Pancreas (tissue), 10 donors: ENCODE measurements at regions not wholly inside any gene's neighbourhood (a gene's known extent, or its start where the extent isn't known, plus 50 kb on each side); places are given as distances from the start of the nearest gene placed in this dataset.

Experiments used
- ATAC-seq, 4 donors: fragments of 200-7000 bp; cut with Tn5 transposase; one replicate each; pipeline versions ENCODE4 v1.8.0 to v1.9.1; 2020; ENCODE audit warnings: mild to moderate bottlenecking in 4 of 4, moderate library complexity in 4 of 4
- DNase-seq, 6 donors: peaks; one replicate each; pipeline ENCODE4 v3.0.0-alpha.2; 2020
- FAIRE-seq: peaks from 2 replicates; lab custom pipeline; 2012; peaks lifted over from hg19 to GRCh38; lab: Jason Lieb, UNC
- H3K27ac ChIP-seq, 4 donors: fragments of 200-600 bp; sonication (generic); 1 replicate in 3 of 4; 2 replicates in 1 of 4; pipeline versions ENCODE4 v1.5.0 to v1.8.0; 2020
- H3K27me3 ChIP-seq, 4 donors: fragments of 200-600 bp; one replicate each; pipeline ENCODE4 v1.8.0; 2021
- H3K36me3 ChIP-seq, 3 donors: fragments of 200-600 bp; sonication (generic) in 1 of 3; one replicate each; pipeline versions ENCODE4 v1.5.0 to v1.8.0; 2020 to 2021
- H3K4me1 ChIP-seq, 3 donors: fragments of 200-600 bp; one replicate each; pipeline ENCODE4 v1.8.0; 2021
- H3K4me3 ChIP-seq, 4 donors: fragments of 200-600 bp; sonication (generic) in 2 of 4; one replicate each; pipeline versions ENCODE4 v1.5.0 to v1.8.0; 2020 to 2021
- H3K9me3 ChIP-seq, 4 donors: fragments of 200-600 bp; one replicate each; pipeline ENCODE4 v1.8.0; 2021
- WGBS, 2 donors: extraction: QIAGEN DNeasy Blood & Tissue Kit; methylation state at CpG; one replicate each; pipeline ENCODE4 v1.1.7; 2013; 5-methylcytosine and 5-hydroxymethylcytosine counted together
- intact Hi-C, 3 donors: fragments of 100-400 bp; cut with DNase I; formaldehyde crosslinking; loops; one replicate each; pipeline versions ENCODE4 v1.11.1 to v1.14.2; 2022
- TF ChIP-seq, protein P1 (sequence below), 4 donors: fragments of 200-600 bp; sonication (generic) in 3 of 4; IDR thresholded peaks; one replicate each; pipeline versions ENCODE4 v1.5.0 to v1.8.0; 2021; ENCODE audit warnings: antibody characterized with exemption in 4 of 4
- donor health status: healthy with polysubstance abuse.
- donor health status: DM: no; HTN: no; CAD: no; lungs with moderate emphysema.
- donor health status: DM: no; HTN: no; CAD: no.
- donor health status: control.
- donor health status: control.
- donor health status: Bipolar disorder and iron deficiency.
- donor health status: DM: yes; HTN: yes; CAD: no.
- donor health status: DM: no; HTN: no; CAD: no.
- donor health status: DM: no; HTN: no; CAD: no.
- donor health status: DM: yes; HTN: yes; CAD: no.

DNA sequence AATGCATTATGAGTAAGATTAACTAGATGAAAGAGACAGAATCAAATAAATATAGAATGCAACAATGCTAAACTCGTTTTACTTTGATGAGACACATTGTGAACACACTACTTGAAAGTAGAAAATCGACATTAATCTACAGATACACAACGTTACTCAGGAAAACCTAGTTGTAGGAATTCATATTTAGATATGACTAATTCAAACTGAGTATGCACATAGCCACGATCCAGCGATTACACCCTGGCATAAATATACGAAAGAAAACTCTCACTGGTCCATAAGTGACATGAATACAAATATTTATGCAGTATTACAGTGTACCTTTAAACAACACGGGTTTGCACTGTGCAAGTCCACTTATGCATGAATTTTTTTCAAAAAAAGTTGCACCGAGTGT lies 485.6 kb downstream of the TMX3 start:
- FAIRE-seq, result no peak
- Histone ChIP-seq H3K4me1 (no peaks in the 10 kb centered on the region), H3K27ac (no peak overlapping the region), H3K4me3 (no peak overlapping the region), H3K27me3 (no peaks in the 10 kb centered on the region), H3K9me3 (no peaks in the 10 kb centered on the region), H3K36me3 (no peaks in the 10 kb centered on the region)
- no peak for ATAC-seq
- intact Hi-C loops, result no loop called here
- WGBS, 2 donors, result 47 to 61% methylated on average over 8 of the region's 8 CpGs
- no peak for DNase-seq
- TF ChIP-seq, protein P1, sequence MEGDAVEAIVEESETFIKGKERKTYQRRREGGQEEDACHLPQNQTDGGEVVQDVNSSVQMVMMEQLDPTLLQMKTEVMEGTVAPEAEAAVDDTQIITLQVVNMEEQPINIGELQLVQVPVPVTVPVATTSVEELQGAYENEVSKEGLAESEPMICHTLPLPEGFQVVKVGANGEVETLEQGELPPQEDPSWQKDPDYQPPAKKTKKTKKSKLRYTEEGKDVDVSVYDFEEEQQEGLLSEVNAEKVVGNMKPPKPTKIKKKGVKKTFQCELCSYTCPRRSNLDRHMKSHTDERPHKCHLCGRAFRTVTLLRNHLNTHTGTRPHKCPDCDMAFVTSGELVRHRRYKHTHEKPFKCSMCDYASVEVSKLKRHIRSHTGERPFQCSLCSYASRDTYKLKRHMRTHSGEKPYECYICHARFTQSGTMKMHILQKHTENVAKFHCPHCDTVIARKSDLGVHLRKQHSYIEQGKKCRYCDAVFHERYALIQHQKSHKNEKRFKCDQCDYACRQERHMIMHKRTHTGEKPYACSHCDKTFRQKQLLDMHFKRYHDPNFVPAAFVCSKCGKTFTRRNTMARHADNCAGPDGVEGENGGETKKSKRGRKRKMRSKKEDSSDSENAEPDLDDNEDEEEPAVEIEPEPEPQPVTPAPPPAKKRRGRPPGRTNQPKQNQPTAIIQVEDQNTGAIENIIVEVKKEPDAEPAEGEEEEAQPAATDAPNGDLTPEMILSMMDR (IDR thresholded peaks at IDR 0.05), result no peak

DNA sequence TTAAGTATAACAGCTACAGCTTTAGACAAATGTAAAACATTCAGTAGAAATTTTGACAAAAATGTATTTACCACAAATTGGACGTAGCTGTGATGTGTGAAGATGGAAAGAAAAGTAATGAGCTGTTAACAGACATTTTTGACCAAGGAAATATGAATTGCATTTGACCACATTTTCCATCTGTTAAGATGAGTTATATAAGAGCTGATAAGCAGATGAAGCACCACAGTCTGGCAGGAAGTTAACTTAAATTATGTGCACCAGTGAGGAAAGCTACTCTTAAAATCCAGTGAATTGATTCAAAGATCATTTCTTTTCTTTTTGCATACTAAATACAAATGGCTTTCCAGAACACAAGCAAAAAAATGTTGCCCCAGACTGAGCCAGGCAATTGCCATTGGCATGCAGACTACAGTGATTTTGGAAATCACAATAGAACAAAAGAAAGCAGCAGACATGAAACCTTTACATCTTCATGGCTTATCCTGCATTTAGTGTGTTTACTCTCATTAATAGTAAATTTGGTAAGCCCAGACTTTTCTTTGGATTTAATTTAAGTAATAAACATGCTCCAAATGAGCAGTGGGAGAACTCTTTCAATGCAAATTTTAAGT lies 493.7 kb downstream of the TMX3 start:
- no peaks in the 10 kb centered on the region for H3K9me3 ChIP-seq
- H3K4me1 ChIP-seq, result no peaks in the 10 kb centered on the region
- FAIRE-seq, result no peak
- no peaks in the 10 kb centered on the region for H3K36me3 ChIP-seq
- intact Hi-C loops, result no loop called here
- H3K4me3 ChIP-seq, result no peak overlapping the region
- TF ChIP-seq, protein P1 (IDR thresholded peaks at IDR 0.05), result no peak
- H3K27ac ChIP-seq, result no peak overlapping the region
- ATAC-seq, result no peak
- no peak for DNase-seq
- WGBS, 2 donors, result 28% methylated on average over 1 of the region's 1 CpG
- no peaks in the 10 kb centered on the region for H3K27me3 ChIP-seq

DNA sequence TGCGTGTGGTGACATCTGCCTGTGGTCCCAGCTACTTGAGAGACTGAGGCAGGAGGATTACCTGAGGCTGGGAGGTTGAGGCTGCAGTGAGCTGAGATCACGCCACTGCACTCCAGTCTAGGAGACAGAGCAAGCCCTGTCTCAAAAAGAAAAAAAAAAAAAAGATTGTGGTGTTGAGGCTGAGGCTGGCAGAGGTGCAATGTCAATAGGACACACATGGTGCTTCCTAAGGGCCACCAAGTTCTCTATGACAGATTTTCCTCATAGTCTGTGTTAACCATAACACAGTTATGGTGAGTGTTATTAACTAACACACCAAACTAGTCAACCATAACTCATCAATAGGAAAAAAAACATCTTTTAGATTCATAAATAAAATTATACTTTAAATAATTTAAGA lies 494.4 kb downstream of the TMX3 start:
- Histone ChIP-seq H3K4me1 (no peaks in the 10 kb centered on the region), H3K36me3 (no peaks in the 10 kb centered on the region), H3K27ac (no peak overlapping the region), H3K4me3 (no peak overlapping the region), H3K27me3 (no peaks in the 10 kb centered on the region), H3K9me3 (no peaks in the 10 kb centered on the region)
- WGBS, 2 donors, result 51 to 72% methylated on average over 2 of the region's 2 CpGs
- ATAC-seq (no peak), DNase-seq (no peak), FAIRE-seq (no peak)
- TF ChIP-seq, protein P1 (IDR thresholded peaks at IDR 0.05), result no peak
- intact Hi-C loops, result no loop called here

DNA sequence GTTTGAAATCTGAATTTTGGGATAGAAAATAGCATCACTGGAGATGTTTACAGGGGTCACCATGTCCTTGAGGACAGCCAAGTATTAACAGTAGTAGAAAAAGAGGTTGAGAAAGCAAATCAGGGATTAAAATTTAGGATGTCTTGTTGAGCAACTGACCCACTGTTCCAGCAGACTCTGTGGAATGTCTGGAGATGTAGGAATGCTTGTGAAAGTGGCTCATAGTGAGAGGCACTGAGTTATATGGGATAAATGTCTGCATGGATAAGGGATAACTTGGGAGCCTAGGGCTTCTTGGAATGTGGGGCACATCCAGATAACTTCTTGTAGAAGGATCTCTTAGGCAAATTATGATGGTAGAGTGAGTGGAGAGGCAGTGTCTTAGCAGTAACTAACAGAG lies 495.0 kb downstream of the TMX3 start:
- no peaks in the 10 kb centered on the region for H3K36me3 ChIP-seq
- H3K9me3 ChIP-seq, result no peaks in the 10 kb centered on the region
- H3K4me1 ChIP-seq, result no peaks in the 10 kb centered on the region
- H3K27ac ChIP-seq, result no peak overlapping the region
- ATAC-seq, result no peak
- no peaks in the 10 kb centered on the region for H3K27me3 ChIP-seq
- DNase-seq, result no peak
- intact Hi-C loops, result no loop called here
- TF ChIP-seq, protein P1 (IDR thresholded peaks at IDR 0.05), result no peak
- FAIRE-seq, result no peak
- no peak overlapping the region for H3K4me3 ChIP-seq

DNA sequence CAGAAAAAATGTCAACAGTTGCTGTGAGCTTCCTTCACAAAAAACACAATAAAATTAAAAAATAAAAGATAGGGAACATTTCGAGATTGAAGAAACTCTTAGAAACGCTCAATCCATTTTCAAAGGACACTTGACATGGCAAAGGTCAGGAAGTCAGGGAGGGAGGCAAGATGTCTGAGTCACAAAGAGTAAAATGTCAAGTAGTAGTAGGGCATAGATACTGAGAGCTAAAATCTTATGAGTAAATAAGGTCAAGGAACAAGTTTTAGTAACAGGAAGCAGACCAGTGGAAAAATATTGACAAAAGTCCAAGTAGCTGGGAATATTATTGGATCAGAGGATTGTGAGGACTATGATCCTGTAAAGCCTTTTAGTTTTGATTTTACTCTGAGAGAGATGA lies 495.6 kb downstream of the TMX3 start:
- TF ChIP-seq, protein P1 (IDR thresholded peaks at IDR 0.05), result no peak
- 65 to 68% methylated on average over 2 of the region's 2 CpGs for WGBS, 2 donors
- Histone ChIP-seq H3K4me3 (no peak overlapping the region), H3K27ac (no peak overlapping the region), H3K9me3 (no peaks in the 10 kb centered on the region), H3K36me3 (no peaks in the 10 kb centered on the region), H3K27me3 (no peaks in the 10 kb centered on the region), H3K4me1 (no peaks in the 10 kb centered on the region)
- no peak for FAIRE-seq
- DNase-seq, result no peak
- intact Hi-C loops, result no loop called here
- ATAC-seq, result no peak
